ENCODE measurements at regions not wholly inside any gene's neighbourhood (a gene's known extent, or its start where the extent isn't known, plus 50 kb on each side); places are given as distances from the start of the nearest gene placed in this dataset.
"Not testable (repeated sequence)": the region's sequence is repeated elsewhere in the genome, so short reads cannot be mapped to it uniquely, and the experiment has no call there.

- H3K27ac ChIP-seq, result no peak overlapping the region
- TF ChIP-seq CTCF (IDR thresholded peaks at IDR 0.05), result no peak
- no peak for TF ChIP-seq ZFX (IDR thresholded peaks at IDR 0.05; ENCODE audit: borderline replicate concordance)
Measured at GRCh38 chr4:57360681-57361080, 250.5 kb upstream of the IGFBP7 start.

- no peak overlapping the region for H3K27ac ChIP-seq
- no peak for TF ChIP-seq CTCF (IDR thresholded peaks at IDR 0.05)
- no peak for TF ChIP-seq ZFX (IDR thresholded peaks at IDR 0.05; ENCODE audit: borderline replicate concordance)
Measured at GRCh38 chr4:57355101-57355665, 245.0 kb upstream of the IGFBP7 start.

GRCh38 chr4:57351731-57352130 lies 241.5 kb upstream of the IGFBP7 start:
- TF ChIP-seq CTCF (IDR thresholded peaks at IDR 0.05) (no peak), ZFX (IDR thresholded peaks at IDR 0.05; ENCODE audit: borderline replicate concordance) (no peak)
- no peak overlapping the region for H3K27ac ChIP-seq

- no peak overlapping the region for H3K27ac ChIP-seq
- TF ChIP-seq ZFX (IDR thresholded peaks at IDR 0.05; ENCODE audit: borderline replicate concordance), result no peak
- no peak for TF ChIP-seq CTCF (IDR thresholded peaks at IDR 0.05)
Measured at GRCh38 chr4:57344296-57344695, 234.1 kb upstream of the IGFBP7 start.

GRCh38 chr4:57342411-57342810 lies 232.2 kb upstream of the IGFBP7 start:
- H3K27ac ChIP-seq, result no peak overlapping the region
- TF ChIP-seq CTCF (IDR thresholded peaks at IDR 0.05) (no peak), ZFX (IDR thresholded peaks at IDR 0.05; ENCODE audit: borderline replicate concordance) (no peak)

- not testable (repeated sequence) for H3K27ac ChIP-seq
Measured at GRCh38 chr4:57338861-57339260, 228.7 kb upstream of the IGFBP7 start.

GRCh38 chr4:57333684-57334083 lies 223.5 kb upstream of the IGFBP7 start:
- TF ChIP-seq ZFX (IDR thresholded peaks at IDR 0.05; ENCODE audit: borderline replicate concordance) (no peak), CTCF (IDR thresholded peaks at IDR 0.05) (no peak)
- no peak overlapping the region for H3K27ac ChIP-seq

GRCh38 chr4:57331959-57332358 lies 221.8 kb upstream of the IGFBP7 start:
- H3K27ac ChIP-seq, result no peak overlapping the region
- no peak for TF ChIP-seq ZFX (IDR thresholded peaks at IDR 0.05; ENCODE audit: borderline replicate concordance)
- TF ChIP-seq CTCF (IDR thresholded peaks at IDR 0.05), result no peak

Data from 22Rv1 (cell line).